Aorta (tissue), 5 donors: ENCODE measurements at regions not wholly inside any gene's neighbourhood (a gene's known extent, or its start where the extent isn't known, plus 50 kb on each side); places are given as distances from the start of the nearest gene placed in this dataset.

Experiments
- ATAC-seq: fragments of 200-7000 bp; cut with Tn5 transposase; one replicate; pipeline ENCODE4 v1.9.1; 2022; ENCODE audit warnings: moderate library complexity; ENCODE audit not compliant: low FRiP score
- DNase-seq, 2 donors: peaks; one replicate each; pipeline ENCODE4 v3.0.0-alpha.2; 2020
- H3K27ac ChIP-seq, 2 donors: one replicate each; pipeline ENCODE4 v1.5.1; 2013; ENCODE audit warnings: low read length in 2 of 2, mild to moderate bottlenecking in 2 of 2, moderate library complexity in 2 of 2, control low read depth in 1 of 2, inconsistent platforms in 1 of 2, low read depth in 1 of 2
- H3K27me3 ChIP-seq, 2 donors: one replicate each; pipeline ENCODE4 v1.6.1; 2013; ENCODE audit warnings: control low read depth in 1 of 2, low read length in 1 of 2, mild to moderate bottlenecking in 1 of 2, moderate library complexity in 1 of 2; ENCODE audit not compliant: insufficient read depth in 2 of 2, control insufficient read depth in 1 of 2
- H3K36me3 ChIP-seq, 2 donors: one replicate each; pipeline ENCODE4 v1.6.1; 2013; ENCODE audit warnings: control low read depth in 1 of 2, low read length in 1 of 2, mild to moderate bottlenecking in 1 of 2; ENCODE audit not compliant: insufficient read depth in 2 of 2, control insufficient read depth in 1 of 2
- H3K4me1 ChIP-seq, 2 donors: one replicate each; pipeline ENCODE4 v1.6.1; 2013; ENCODE audit warnings: low read length in 2 of 2, control low read depth in 1 of 2, mild to moderate bottlenecking in 1 of 2, moderate library complexity in 1 of 2; ENCODE audit not compliant: insufficient read depth in 2 of 2, control insufficient read depth in 1 of 2
- H3K4me3 ChIP-seq, 2 donors: one replicate each; pipeline ENCODE4 v1.5.1; 2013; ENCODE audit warnings: low read length in 2 of 2, control low read depth in 1 of 2, mild to moderate bottlenecking in 1 of 2
- H3K9me3 ChIP-seq: one replicate; pipeline ENCODE4 v1.6.1; 2013; ENCODE audit warnings: mild to moderate bottlenecking, low read length; ENCODE audit not compliant: control insufficient read depth
- WGBS, 2 donors: extraction: QIAGEN DNeasy Blood & Tissue Kit; methylation state at CpG; one replicate each; pipeline ENCODE4 v1.1.7; 2013; 5-methylcytosine and 5-hydroxymethylcytosine counted together
- intact Hi-C, 2 donors: fragments of 100-400 bp; cut with DNase I; formaldehyde crosslinking; loops; one replicate each; pipeline versions ENCODE4 v1.14.2 to v1.15.0; 2022
- donor health status: healthy with polysubstance abuse.
- donor health status: Bipolar disorder and iron deficiency.
- donor health status: DM: no; HTN: no; CAD: no.
- donor health status: DM: no; HTN: no; CAD: no.
- donor health status: DM: yes; HTN: yes; CAD: no.

DNA sequence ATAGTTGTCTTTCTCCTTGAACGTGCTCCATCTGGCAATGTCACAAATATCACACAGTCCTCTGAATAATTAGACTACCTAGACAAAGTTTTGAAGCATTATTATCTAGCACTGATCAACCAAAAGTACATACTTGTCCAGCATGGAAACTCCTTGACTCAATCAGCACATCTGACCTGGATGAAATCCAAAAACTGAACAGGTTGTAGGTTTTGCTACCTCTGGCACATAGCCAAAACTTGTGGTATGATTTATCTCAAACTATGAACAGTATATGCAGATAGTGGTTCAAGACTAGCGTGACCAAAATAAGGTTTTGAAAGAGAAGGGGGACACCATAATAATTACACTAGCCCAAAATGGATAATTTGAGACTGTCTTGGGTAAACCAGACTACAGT, 158.1 kb downstream of the ARRDC3 start:
- intact Hi-C loops: loop anchor here in 1 of 2 donors (5.0 to 10.0 kb wide), 2 partner anchors 50 to 157 kb away; partner anchors contain the start of gene ARRDC3
- H3K27ac ChIP-seq: no peak overlapping the region
- H3K9me3 ChIP-seq: no peaks in the 10 kb centered on the region
- H3K4me3 ChIP-seq: no peak overlapping the region
- no peaks in the 10 kb centered on the region for H3K36me3 ChIP-seq
- no peak for ATAC-seq
- WGBS, 2 donors: 66 to 78% methylated on average over 2 of the region's 2 CpGs
- H3K4me1 ChIP-seq: no peaks in the 10 kb centered on the region
- DNase-seq: no peak
- H3K27me3 ChIP-seq: no peaks in the 10 kb centered on the region

DNA sequence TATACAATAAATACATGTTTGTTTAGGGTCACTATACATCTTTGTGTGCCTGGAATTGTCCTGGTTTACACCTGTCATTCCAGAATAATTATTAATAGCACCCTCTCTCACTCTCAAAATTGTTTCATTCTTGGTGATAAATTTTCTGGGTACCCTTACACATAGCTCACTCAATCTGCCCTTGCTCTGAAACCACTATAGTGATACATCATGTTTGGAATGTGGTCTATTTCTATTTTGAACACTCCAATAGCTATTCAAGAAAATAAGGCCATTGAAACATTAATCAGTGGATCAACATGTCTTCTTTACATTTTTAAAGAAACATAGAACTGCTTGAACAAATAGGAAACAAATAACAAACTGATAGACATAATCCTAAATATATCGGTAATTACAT, 158.7 kb downstream of the ARRDC3 start:
- Histone ChIP-seq H3K27me3 (no peaks in the 10 kb centered on the region), H3K4me1 (no peaks in the 10 kb centered on the region), H3K27ac (no peak overlapping the region), H3K36me3 (no peaks in the 10 kb centered on the region), H3K4me3 (no peak overlapping the region), H3K9me3 (no peaks in the 10 kb centered on the region)
- DNase-seq (no peak), ATAC-seq (no peak)
- 98% methylated on average over 1 of the region's 1 CpG for WGBS, 2 donors
- intact Hi-C loops: loop anchor here in 1 of 2 donors (10.0 kb wide), 1 partner anchor 50 kb away; no protein-coding TSS in a partner anchor

DNA sequence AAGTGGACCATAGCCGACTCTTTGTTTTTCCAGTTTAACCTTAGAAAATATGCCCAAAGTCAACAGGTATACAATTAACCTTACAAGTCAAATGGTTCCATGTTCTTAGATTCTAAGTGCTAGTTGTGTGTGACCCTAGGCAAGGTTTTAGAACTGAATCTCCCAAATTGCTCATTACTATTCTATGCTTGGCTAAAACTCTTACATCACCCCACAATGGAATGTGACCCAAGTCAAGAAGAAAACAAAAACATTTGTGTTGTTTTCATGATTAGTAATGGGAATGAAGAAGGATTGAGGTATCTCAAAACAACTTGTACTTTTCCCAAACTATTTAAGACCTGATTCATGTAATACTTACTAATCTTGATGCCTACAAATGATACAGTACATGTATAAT, 159.2 kb downstream of the ARRDC3 start:
- intact Hi-C loops: loop anchor here in 1 of 2 donors (10.0 kb wide), 1 partner anchor 51 kb away; no protein-coding TSS in a partner anchor
- no peak overlapping the region for H3K27ac ChIP-seq

DNA sequence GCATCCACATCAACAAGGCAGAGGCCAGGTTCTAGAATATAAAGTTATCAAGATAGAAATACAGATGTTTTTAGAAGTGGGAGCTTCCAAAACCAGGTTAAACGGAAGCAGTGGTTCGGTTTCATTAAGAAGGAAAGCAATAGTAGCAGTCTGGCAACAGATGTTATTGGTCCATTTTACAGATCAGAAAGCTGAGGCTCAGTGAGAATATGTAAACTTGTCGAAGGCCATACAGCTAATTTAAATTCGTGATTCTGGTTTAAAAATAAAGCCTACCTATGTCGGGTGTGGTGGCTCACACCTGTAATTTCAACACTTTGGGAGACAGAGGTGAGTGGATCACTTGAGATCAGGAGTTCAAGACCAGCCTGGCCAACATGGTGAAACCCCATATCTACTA, 160.6 kb downstream of the ARRDC3 start:
- WGBS, 2 donors: 93% methylated on average over 5 of the region's 5 CpGs
- Histone ChIP-seq H3K27ac (no peak overlapping the region), H3K4me3 (no peak overlapping the region), H3K27me3 (no peaks in the 10 kb centered on the region), H3K9me3 (no peaks in the 10 kb centered on the region), H3K4me1 (no peaks in the 10 kb centered on the region), H3K36me3 (no peaks in the 10 kb centered on the region)
- ATAC-seq (no peak), DNase-seq (no peak)
- intact Hi-C loops: loop anchor here in 1 of 2 donors (10.0 kb wide), 1 partner anchor 52 kb away; no protein-coding TSS in a partner anchor

More for the DNA sequence above, 159.2 kb downstream of the ARRDC3 start:
- WGBS, 2 donors: 74 to 80% methylated on average over 1 of the region's 1 CpG
- ATAC-seq (no peak), DNase-seq (no peak)
- Histone ChIP-seq H3K9me3 (no peaks in the 10 kb centered on the region), H3K4me1 (no peaks in the 10 kb centered on the region), H3K4me3 (no peak overlapping the region), H3K36me3 (no peaks in the 10 kb centered on the region), H3K27me3 (no peaks in the 10 kb centered on the region)

DNA sequence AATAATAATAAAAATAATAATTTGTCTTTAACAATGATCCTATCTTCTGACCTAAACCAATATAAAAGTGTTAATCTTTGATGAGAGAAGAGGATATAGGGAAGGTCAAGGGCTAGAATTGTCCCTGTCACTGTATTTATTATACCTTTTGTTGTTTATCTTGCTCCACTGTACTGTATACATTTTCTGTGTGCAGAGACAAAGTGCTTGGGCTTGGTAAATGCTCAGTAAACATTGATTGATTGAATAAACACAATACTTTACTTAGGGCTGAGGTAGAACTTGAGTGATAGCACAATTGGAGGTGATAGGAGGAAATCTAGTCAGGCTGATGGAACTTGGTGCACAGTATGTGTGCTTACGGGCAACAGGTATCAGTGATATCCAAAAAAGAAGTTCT, 161.2 kb downstream of the ARRDC3 start:
- 95 to 96% methylated on average over 1 of the region's 1 CpG for WGBS, 2 donors
- intact Hi-C loops: loop anchor here in 1 of 2 donors (10.0 kb wide), 1 partner anchor 53 kb away; no protein-coding TSS in a partner anchor

DNA sequence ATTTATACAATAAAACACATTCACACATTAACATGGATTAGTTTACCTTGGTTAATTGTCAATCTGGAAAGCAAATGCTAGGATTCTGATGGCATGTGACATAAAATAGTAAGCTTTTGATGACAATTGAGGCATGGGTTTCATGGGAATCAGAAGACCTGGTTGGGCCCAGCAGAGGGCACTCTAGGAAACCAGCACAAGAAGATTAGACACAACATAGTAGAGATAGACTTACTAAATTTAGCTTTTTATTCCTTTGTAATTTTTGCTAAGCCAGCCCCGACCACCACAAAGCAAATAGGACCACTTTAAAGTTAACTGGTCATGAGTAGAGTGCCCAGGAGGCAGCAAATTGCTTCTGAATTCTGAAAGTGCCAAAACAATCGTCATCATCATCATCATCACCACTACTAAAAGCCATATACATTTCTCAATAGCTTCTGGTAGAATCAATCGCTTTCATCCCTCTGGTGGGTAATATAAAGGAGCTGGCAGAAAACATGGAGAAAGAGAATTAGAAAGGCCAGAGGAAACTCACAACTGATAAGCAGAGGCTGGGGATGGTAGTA, 163.2 kb downstream of the ARRDC3 start:
- Histone ChIP-seq H3K36me3 (no peaks in the 10 kb centered on the region), H3K4me1 (no peaks in the 10 kb centered on the region), H3K27ac (no peak overlapping the region), H3K9me3 (no peaks in the 10 kb centered on the region), H3K4me3 (no peak overlapping the region), H3K27me3 (no peaks in the 10 kb centered on the region)
- ATAC-seq (no peak), DNase-seq (no peak)
- WGBS, 2 donors: 73 to 83% methylated on average over 3 of the region's 3 CpGs
- intact Hi-C loops: loop anchor here (5.0 to 10.0 kb wide), 3 partner anchors 55 to 165 kb away; partner anchors contain the start of gene ARRDC3 (in 1 of the 2)

More for the DNA sequence above, 161.2 kb downstream of the ARRDC3 start:
- Histone ChIP-seq H3K27ac (no peak overlapping the region), H3K4me3 (no peak overlapping the region), H3K36me3 (no peaks in the 10 kb centered on the region), H3K27me3 (no peaks in the 10 kb centered on the region), H3K9me3 (no peaks in the 10 kb centered on the region), H3K4me1 (no peaks in the 10 kb centered on the region)
- DNase-seq (no peak), ATAC-seq (no peak)

DNA sequence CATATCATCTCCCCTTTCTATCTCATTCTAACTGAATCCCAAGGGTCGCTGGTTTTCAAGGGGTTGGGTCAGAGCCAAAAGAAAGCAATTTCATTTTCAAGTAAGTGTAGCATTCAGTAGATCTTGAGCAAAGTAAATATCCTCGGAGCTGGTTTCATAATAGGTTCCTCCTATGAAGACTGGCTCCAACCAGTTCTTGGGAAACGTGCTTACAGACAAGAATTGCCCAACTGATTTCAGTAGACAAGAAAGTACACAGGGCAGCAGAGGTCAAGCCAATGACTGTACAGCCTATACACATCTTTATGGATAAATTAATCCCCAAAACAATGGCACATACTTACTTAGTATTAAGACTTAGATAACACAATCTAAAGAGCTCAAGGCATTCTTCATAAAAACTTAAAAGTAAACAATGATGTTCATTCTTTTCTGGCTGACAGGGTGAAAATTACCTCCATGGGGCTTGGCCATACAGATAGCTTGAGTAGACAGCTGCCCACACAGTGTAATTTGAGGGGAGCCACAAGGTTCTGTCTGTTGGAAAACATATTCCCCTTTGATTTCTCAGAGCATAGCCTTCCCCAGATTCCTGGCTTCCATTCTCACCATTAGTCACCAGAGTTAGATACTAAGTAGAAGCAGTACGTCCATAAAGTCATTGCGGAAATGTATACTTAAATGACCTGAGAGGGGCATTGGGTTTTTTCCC, 163.9 kb downstream of the ARRDC3 start:
- intact Hi-C loops: loop anchor here (5.0 to 10.0 kb wide), 2 partner anchors 117 to 166 kb away; partner anchors contain the start of gene ARRDC3 (in 1 of the 2)
- ATAC-seq: peak; percentile 79
- no peak overlapping the region for H3K27ac ChIP-seq

DNA sequence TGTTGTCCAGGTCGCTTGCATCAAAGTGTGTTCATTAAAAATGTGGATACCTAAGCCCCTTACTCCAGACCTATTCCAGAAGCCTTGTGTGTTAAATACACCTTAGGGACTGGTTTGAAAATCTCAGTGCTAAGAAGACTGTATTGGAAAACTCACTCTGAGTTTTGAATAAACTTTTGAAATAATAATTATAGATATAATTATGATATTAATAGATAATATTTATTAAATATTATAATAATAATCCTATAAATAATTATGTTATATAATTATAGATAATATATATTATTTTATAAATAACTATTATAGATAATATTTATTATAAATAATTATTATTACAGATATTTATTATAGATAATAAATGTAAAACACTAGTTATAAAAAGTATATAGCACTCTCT, 165.3 kb downstream of the ARRDC3 start:
- H3K4me1 ChIP-seq: no peaks in the 10 kb centered on the region
- ATAC-seq: no peak
- no peak overlapping the region for H3K4me3 ChIP-seq
- H3K27me3 ChIP-seq: no peaks in the 10 kb centered on the region
- intact Hi-C loops: loop anchor here (5.0 to 10.0 kb wide), 2 partner anchors 116 to 167 kb away; partner anchors contain the start of gene ARRDC3 (in 1 of the 2)
- no peak for DNase-seq
- H3K9me3 ChIP-seq: no peaks in the 10 kb centered on the region
- no peaks in the 10 kb centered on the region for H3K36me3 ChIP-seq
- H3K27ac ChIP-seq: no peak overlapping the region
- WGBS, 2 donors: 99 to 100% methylated on average over 1 of the region's 1 CpG

More for the DNA sequence above, 163.9 kb downstream of the ARRDC3 start:
- DNase-seq: no peak
- H3K27me3 ChIP-seq: no peaks in the 10 kb centered on the region
- H3K9me3 ChIP-seq: no peaks in the 10 kb centered on the region
- no peaks in the 10 kb centered on the region for H3K36me3 ChIP-seq
- 54 to 60% methylated on average over 5 of the region's 5 CpGs for WGBS, 2 donors
- H3K4me3 ChIP-seq: no peak overlapping the region
- no peaks in the 10 kb centered on the region for H3K4me1 ChIP-seq
